ENCODE measurements at regions not wholly inside any gene's neighbourhood (a gene's known extent, or its start where the extent isn't known, plus 50 kb on each side); places are given as distances from the start of the nearest gene placed in this dataset.

- Mint-ChIP-seq H3K27me3 (peaks cover 14% of the 10 kb centered on the region), H3K4me3 (no peak overlapping the region), H3K9me3 (no peaks in the 10 kb centered on the region), H3K4me1 (ENCODE audit: unreplicated experiment) (no peaks in the 10 kb centered on the region), H3K27ac (no peak overlapping the region), H3K36me3 (no peaks in the 10 kb centered on the region)
- no peak for TF ChIP-seq CTCF (conservative IDR thresholded peaks at IDR 0.05)
- DNase-seq (ENCODE audit: extremely low spot score, unreplicated experiment): no peak
Observed at GRCh38 chr11:13837286-13837685, 125.2 kb upstream of the SPON1 start.

- no peak for TF ChIP-seq CTCF (conservative IDR thresholded peaks at IDR 0.05)
- no peak overlapping the region for H3K4me3 Mint-ChIP-seq
- DNase-seq (ENCODE audit: extremely low spot score, unreplicated experiment): no peak
- H3K4me1 Mint-ChIP-seq (ENCODE audit: unreplicated experiment): no peaks in the 10 kb centered on the region
- H3K36me3 Mint-ChIP-seq: no peaks in the 10 kb centered on the region
- no peak overlapping the region for H3K27ac Mint-ChIP-seq
- peaks cover 13% of the 10 kb centered on the region for H3K27me3 Mint-ChIP-seq
- no peaks in the 10 kb centered on the region for H3K9me3 Mint-ChIP-seq
Observed at GRCh38 chr11:13841393-13841792, 121.1 kb upstream of the SPON1 start.

GRCh38 chr11:13848031-13848430, 114.5 kb upstream of the SPON1 start:
- Mint-ChIP-seq H3K4me3 (no peak overlapping the region), H3K27ac (no peak overlapping the region), H3K4me1 (ENCODE audit: unreplicated experiment) (peaks cover 6% of the 10 kb centered on the region), H3K9me3 (no peaks in the 10 kb centered on the region), H3K27me3 (peaks cover 30% of the 10 kb centered on the region), H3K36me3 (no peaks in the 10 kb centered on the region)
- no peak for TF ChIP-seq CTCF (conservative IDR thresholded peaks at IDR 0.05)
- DNase-seq (ENCODE audit: extremely low spot score, unreplicated experiment): no peak

- no peak for DNase-seq (ENCODE audit: extremely low spot score, unreplicated experiment)
- H3K4me3 Mint-ChIP-seq: no peak overlapping the region
- H3K9me3 Mint-ChIP-seq: no peaks in the 10 kb centered on the region
- no peak overlapping the region for H3K27ac Mint-ChIP-seq
- H3K36me3 Mint-ChIP-seq: no peaks in the 10 kb centered on the region
- no peak for TF ChIP-seq CTCF (conservative IDR thresholded peaks at IDR 0.05)
- peaks cover 6% of the 10 kb centered on the region for H3K4me1 Mint-ChIP-seq (ENCODE audit: unreplicated experiment)
- peaks cover 37% of the 10 kb centered on the region for H3K27me3 Mint-ChIP-seq
Observed at GRCh38 chr11:13850231-13851005, 112.1 kb upstream of the SPON1 start.

- Mint-ChIP-seq H3K4me3 (no peak overlapping the region), H3K36me3 (no peaks in the 10 kb centered on the region), H3K27me3 (peaks cover 46% of the 10 kb centered on the region)
Observed at GRCh38 chr11:13851691-13852090, 110.8 kb upstream of the SPON1 start.

More at GRCh38 chr11:13851691-13852090, 110.8 kb upstream of the SPON1 start:
- DNase-seq (ENCODE audit: extremely low spot score, unreplicated experiment): no peak
- no peak overlapping the region for H3K27ac Mint-ChIP-seq
- peaks cover 6% of the 10 kb centered on the region for H3K4me1 Mint-ChIP-seq (ENCODE audit: unreplicated experiment)
- H3K9me3 Mint-ChIP-seq: no peaks in the 10 kb centered on the region
- TF ChIP-seq CTCF (conservative IDR thresholded peaks at IDR 0.05): no peak

Measured in type B pancreatic cell (in vitro differentiated cells).